Colonic mucosa (tissue), 4 donors: ENCODE measurements at regions not wholly inside any gene's neighbourhood (a gene's known extent, or its start where the extent isn't known, plus 50 kb on each side); places are given as distances from the start of the nearest gene placed in this dataset.

Source experiments
- DNase-seq: peaks from one replicate; pipeline ENCODE4 v3.0.0-alpha.2; 2020
- H3K27ac ChIP-seq: fragments of 200-600 bp; one replicate; pipeline ENCODE4 v1.8.0; 2021
- H3K27me3 ChIP-seq: fragments of 200-600 bp; one replicate; pipeline ENCODE4 v1.8.0; 2021
- H3K36me3 ChIP-seq: fragments of 200-600 bp; one replicate; pipeline ENCODE4 v1.8.0; 2021
- H3K4me1 ChIP-seq: fragments of 200-600 bp; one replicate; pipeline ENCODE4 v1.8.0; 2021; ENCODE audit warnings: mild to moderate bottlenecking
- H3K4me3 ChIP-seq: fragments of 200-600 bp; one replicate; pipeline ENCODE4 v1.8.0; 2021
- H3K9ac ChIP-seq, 2 donors: one replicate each; pipeline ENCODE4 v1.7.0; 2013; ENCODE audit warnings: control low read depth in 2 of 2, low read depth in 2 of 2, low read length in 2 of 2
- H3K9me3 ChIP-seq: fragments of 200-600 bp; one replicate; pipeline ENCODE4 v1.8.0; 2021
- intact Hi-C: fragments of 100-400 bp; cut with DNase I; formaldehyde crosslinking; loops from one replicate; pipeline ENCODE4 v1.14.1; 2022
- TF ChIP-seq, protein P1 (sequence below): fragments of 200-600 bp; IDR thresholded peaks from one replicate; pipeline ENCODE4 v1.8.0; 2022; ENCODE audit warnings: antibody characterized with exemption, mild to moderate bottlenecking
- donor health status: healthy.
- donor health status: DM: no; HTN: no; CAD: no.
- donor health status: DM: no; HTN: no; CAD: no.

DNA sequence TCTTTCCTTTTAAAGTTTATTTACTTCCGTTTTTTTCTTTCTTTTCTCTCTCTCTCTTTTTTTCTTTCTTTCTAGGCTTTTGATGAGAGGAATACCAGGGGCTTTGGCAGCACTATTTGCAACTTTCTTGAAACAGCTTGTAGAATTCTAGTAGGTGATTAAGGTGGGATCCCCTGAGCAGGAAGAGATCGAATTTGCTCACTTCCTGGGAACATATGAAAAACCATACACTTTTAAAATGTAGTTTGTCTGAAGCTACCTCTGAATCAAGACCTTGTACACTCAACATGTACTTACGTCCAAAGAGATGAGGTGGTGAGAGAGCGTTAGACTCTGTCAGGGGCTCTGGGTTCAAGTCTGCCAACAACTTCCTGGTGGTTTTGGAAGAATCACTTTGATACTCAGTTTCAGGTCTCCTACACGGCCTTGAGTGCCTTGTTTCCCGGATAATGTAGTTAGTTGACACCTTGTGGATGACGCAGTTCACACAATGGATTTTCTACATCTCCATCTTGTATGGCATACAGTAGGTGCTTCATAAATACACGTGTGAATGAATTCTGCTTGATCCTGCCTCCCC is 229.1 kb downstream of the MYCN start:
- intact Hi-C loops = no loop called here
- Histone ChIP-seq H3K9me3 (no peaks in the 10 kb centered on the region), H3K4me3 (no peak overlapping the region), H3K27me3 (no peaks in the 10 kb centered on the region), H3K27ac (no peak overlapping the region), H3K4me1 (no peaks in the 10 kb centered on the region), H3K9ac (no peak overlapping the region), H3K36me3 (no peaks in the 10 kb centered on the region)
- TF ChIP-seq, protein P1, sequence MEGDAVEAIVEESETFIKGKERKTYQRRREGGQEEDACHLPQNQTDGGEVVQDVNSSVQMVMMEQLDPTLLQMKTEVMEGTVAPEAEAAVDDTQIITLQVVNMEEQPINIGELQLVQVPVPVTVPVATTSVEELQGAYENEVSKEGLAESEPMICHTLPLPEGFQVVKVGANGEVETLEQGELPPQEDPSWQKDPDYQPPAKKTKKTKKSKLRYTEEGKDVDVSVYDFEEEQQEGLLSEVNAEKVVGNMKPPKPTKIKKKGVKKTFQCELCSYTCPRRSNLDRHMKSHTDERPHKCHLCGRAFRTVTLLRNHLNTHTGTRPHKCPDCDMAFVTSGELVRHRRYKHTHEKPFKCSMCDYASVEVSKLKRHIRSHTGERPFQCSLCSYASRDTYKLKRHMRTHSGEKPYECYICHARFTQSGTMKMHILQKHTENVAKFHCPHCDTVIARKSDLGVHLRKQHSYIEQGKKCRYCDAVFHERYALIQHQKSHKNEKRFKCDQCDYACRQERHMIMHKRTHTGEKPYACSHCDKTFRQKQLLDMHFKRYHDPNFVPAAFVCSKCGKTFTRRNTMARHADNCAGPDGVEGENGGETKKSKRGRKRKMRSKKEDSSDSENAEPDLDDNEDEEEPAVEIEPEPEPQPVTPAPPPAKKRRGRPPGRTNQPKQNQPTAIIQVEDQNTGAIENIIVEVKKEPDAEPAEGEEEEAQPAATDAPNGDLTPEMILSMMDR = no peak
- DNase-seq = no peak

DNA sequence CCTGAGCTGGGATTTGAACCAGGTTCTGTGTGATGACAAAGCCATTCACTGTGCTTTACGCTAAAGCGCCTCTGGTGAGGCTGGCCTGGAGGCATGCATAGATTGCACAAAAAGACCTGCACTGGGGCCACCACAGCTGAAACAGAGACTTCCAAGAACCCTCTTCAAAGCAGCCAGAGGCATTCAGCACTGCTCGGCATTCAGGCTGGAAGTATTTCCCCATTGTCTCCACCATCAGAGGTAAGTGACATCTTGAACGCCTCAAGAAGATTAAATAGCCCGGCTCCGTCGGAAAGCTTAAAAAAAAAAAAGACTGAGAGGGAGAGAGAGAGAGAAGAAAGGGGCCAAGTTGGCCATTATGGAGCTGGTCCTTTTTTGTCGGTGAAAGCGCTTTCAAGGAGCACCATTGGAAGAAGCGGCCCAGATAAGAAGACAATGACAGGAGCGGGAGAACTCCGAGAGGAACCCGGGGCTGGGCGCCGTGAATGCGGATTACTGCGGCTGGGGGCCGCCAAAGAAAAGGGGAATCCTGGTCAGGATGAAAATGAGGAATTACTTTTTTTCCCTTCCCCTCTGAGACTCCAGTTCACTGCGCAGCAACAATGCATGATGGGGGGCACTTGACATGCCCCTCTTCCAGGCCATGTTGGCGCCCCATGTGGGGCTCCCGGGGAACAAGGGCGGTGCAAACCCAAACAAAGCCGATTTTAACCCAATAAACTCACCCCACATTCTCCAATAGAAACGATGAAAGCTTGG is 228.3 kb downstream of the MYCN start:
- H3K27ac ChIP-seq = no peak overlapping the region
- H3K36me3 ChIP-seq = no peaks in the 10 kb centered on the region
- DNase-seq = no peak
- no peaks in the 10 kb centered on the region for H3K4me1 ChIP-seq
- H3K27me3 ChIP-seq = no peaks in the 10 kb centered on the region
- intact Hi-C loops = no loop called here
- TF ChIP-seq, protein P1 = no peak
- H3K9ac ChIP-seq = no peak overlapping the region
- no peak overlapping the region for H3K4me3 ChIP-seq
- no peaks in the 10 kb centered on the region for H3K9me3 ChIP-seq

DNA sequence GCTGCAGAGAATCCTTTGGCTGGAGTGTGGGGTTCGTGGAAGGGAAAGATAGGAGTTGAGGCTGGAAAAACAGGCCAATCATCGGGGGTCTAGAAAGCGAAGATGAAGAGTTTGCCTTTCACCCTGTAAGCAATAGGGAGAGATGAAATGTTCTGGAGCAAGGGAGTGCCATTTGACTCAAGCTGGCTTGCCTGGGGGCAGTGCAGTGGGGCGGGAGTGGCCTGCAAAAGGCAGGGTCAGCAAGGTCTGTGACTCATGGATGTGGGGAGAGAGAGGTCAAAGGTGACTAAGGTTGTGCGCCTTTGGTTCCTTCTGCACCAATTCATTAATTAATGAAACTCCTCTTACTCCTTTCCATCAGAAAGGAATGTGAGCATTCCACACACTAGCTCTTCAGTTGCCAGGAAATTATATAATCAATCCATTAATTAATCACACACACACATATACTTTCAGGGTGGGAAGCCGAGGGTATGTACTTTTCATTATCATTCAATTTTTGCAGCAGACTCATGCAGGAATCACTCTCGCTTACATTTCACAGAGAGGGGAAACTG is 227.6 kb downstream of the MYCN start:
- intact Hi-C loops = no loop called here
- H3K36me3 ChIP-seq = no peaks in the 10 kb centered on the region
- H3K9ac ChIP-seq = no peak overlapping the region
- H3K4me1 ChIP-seq = no peaks in the 10 kb centered on the region
- H3K4me3 ChIP-seq = no peak overlapping the region
- TF ChIP-seq, protein P1 = no peak
- H3K27ac ChIP-seq = no peak overlapping the region
- DNase-seq = no peak
- no peaks in the 10 kb centered on the region for H3K27me3 ChIP-seq
- H3K9me3 ChIP-seq = no peaks in the 10 kb centered on the region

DNA sequence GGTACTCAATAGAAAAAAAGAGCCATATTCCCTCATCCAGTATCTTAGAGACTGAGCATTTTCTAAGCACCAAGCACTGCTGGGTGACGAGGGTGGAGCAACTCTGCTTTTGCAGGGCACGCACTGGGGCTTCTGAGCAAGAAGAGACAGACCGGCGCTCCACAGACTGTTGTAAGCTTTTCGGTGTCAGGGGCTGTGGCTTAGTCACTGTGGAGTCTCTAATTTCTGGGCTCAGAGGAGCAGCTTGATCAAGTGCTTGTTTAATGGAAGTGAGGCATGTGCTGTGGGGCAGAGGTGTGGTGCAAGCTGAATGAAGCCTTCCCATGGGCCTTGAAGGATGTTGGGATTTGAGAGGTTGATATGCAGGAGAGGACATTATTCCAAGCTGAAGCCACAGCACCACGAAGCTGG is 227.1 kb downstream of the MYCN start:
- no peak overlapping the region for H3K4me3 ChIP-seq
- no peaks in the 10 kb centered on the region for H3K9me3 ChIP-seq
- H3K9ac ChIP-seq = no peak overlapping the region
- intact Hi-C loops = no loop called here
- no peaks in the 10 kb centered on the region for H3K36me3 ChIP-seq
- no peaks in the 10 kb centered on the region for H3K4me1 ChIP-seq
- TF ChIP-seq, protein P1 = no peak
- H3K27me3 ChIP-seq = no peaks in the 10 kb centered on the region
- DNase-seq = no peak
- H3K27ac ChIP-seq = no peak overlapping the region

DNA sequence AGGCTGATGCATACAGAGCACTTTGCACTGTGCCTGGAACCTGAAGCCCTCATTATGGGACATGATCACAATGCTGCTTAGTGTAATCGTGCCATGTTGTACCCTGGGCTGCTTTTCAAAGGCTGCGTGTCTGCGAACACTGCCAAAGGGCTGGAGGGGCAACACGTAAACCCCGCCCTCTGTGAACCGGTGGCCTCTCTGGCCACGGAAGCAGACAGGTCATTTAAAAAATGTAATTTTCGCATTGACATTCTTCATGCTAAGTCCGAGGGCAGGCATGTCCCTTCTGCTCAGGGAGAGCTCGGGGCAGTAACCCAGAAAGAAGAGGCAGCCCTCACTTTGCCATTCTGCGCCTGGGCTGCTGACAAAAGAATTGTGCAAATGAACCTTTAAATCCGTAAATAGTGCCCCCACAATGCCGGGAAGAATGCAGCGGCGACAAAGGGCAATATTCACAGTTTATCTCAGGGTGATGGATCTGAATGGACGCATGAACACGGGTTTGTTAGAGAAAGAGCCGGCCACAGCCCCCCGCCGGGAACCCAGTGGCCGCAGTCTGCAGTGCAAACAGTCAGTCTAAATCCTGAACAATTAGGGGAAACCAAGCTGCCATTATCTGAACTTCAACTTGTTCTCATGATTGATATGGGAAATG is 226.1 kb downstream of the MYCN start:
- Histone ChIP-seq H3K27ac (no peak overlapping the region), H3K9me3 (no peaks in the 10 kb centered on the region), H3K4me1 (no peaks in the 10 kb centered on the region), H3K4me3 (no peak overlapping the region), H3K36me3 (no peaks in the 10 kb centered on the region), H3K9ac (no peak overlapping the region), H3K27me3 (no peaks in the 10 kb centered on the region)
- DNase-seq = no peak
- TF ChIP-seq, protein P1 = no peak
- intact Hi-C loops = no loop called here
